IPS-18c (cell line): ENCODE measurements at regions not wholly inside any gene's neighbourhood (a gene's known extent, or its start where the extent isn't known, plus 50 kb on each side); places are given as distances from the start of the nearest gene placed in this dataset.
A peak's percentile ranks its signal among the peaks of the same experiment; 100 is the strongest.

Experiments used
- H3K4me3 ChIP-seq: 2 replicates; pipeline ENCODE4 v1.7.0; 2013; ENCODE audit warnings: low read depth, mild to moderate bottlenecking, low read length, moderate library complexity; ENCODE audit not compliant: insufficient read depth
- H3K9me3 ChIP-seq: one replicate; pipeline ENCODE4 v1.6.1; 2013; ENCODE audit warnings: mild to moderate bottlenecking, low read length, moderate library complexity; ENCODE audit not compliant: control insufficient read depth, insufficient read depth

DNA sequence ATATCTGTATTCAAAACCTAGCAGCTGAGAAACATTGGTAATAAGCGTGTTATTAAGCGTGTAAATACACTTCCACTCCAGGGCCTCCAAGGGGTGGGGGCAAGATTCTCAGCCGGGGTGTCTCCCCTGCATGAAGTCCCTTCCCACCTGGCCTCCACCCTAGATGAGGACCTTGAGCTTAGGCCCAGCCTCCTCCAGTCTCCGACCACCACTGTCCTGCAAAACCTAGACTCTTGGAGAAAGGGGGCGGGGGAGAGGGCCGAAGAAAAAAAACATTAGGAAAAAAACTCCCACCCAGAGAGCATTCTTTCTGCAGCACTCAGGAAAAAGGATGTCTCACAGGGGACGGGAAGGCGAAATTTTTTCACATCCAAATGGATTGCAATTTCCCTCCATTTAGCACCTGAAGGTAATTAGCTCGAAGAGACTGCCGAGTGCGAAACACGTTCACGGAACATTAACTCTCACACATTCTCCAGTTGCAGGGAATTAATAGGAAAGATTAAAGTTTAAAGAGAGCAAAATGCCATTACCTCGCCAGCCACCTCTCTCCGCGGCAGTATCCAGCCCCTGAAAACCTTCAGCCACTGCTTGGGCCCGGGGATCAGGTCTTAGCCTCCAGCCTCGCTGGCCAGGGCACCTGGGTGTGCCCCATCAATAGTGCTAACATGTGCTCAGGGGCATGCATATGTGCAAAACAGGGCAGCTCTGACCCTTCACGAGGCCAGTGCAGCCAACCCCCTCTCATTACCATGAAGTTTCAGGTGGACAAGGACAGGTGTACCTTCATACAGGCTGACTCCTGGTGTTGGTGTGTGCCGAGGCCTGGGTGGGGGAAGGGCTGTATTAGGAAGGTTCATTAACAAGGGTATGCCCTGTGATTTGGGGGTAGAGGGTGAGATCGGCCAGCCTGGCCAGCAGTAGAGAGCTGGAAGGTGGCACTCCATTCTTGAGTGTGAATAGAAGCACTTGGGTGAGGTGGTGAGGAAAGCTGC is 77.2 kb downstream of the HIF1AN start:
- no peaks in the 10 kb centered on the region for H3K9me3 ChIP-seq
- no peak overlapping the region for H3K4me3 ChIP-seq

DNA sequence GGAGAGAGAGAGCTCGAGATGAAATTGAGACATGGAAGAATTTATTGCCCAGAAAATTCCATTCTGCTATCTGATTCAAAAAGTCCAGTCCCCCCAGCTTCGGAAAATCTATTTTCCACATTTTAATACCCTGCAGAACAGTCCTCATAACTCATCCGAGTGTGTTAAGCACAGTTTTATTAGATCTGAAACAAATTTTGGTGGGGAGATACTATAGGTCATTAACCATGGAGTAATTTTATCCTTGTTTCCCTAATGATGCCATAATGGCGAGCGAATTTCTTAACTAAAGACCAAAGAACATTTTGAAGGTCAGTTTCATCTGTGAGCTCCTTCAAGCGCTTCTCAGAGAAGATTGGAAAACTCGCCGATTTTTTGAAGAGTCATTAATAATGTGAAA is 78.1 kb downstream of the HIF1AN start:
- Histone ChIP-seq H3K4me3 (no peak overlapping the region), H3K9me3 (no peaks in the 10 kb centered on the region)

DNA sequence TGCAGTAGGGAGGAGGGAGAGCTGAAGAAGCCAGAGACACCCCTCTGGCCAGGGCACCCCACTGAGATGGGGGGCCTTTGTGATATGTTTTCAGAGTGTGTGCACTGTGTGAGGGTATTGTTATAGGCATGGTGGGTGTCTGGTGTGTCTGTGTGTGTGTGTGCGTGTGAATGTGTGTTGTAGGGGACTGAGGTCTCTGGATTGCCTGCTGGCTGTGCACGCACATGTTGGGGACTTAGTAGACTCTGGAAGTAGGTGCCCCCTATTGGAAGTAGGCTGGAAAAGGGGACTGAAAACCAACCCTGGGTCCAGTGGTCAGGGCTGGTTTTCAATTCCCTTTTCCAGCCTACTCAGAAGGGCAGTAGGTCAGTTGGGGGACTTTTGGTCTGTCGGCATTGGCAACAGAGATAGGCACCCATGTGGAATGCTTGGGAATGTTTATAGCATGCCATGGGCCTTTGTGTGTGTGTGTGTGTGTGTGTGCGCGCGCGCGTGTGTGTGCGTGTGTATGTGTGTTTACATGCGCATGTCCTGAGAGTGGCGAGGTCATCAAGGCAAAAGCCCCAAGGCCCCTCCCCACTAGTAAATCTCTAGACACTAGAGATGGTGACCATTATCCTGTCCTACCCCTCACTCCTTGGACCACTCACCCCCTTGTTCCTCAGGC is 78.8 kb downstream of the HIF1AN start:
- H3K4me3 ChIP-seq, result no peak overlapping the region
- no peaks in the 10 kb centered on the region for H3K9me3 ChIP-seq

DNA sequence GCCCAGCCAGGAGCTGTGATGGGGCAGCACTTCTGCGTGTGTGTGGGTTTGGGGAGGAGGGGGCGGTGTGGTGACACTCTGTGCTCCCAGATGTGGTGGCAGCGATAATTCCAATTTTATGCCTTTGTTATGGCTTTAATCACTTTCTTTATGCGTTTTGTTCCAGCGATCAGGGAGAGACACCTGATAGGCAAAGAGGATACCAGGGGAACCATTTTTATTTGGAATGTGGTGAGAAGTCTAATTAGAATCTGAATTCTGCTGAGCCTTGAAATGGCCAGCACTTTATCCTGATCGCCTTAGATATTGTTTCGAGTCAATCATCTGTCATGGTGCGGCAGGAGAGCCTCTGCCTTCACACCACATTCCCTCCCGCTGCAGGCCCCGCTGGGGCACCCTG is 79.5 kb downstream of the HIF1AN start:
- Histone ChIP-seq H3K4me3 (no peak overlapping the region), H3K9me3 (no peaks in the 10 kb centered on the region)

DNA sequence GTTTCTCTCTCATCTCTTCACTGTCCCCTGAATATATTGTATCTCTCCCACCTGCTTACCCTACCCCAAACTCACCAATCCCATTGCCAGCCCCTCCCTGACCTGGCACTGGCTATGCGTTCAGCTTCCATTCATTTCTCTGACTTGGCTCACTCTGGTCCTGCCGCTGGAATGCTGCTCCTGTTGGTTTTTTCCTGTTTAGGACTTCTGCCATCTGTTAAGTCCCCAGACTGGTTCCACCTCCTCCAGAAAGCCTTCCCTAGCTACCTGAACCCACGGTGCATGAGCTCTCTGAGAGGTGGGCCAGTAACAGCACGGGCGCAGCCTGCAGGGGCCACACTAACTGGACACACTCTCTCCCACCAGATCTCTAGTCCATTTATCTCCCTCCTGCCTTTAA is 80.2 kb downstream of the HIF1AN start:
- Histone ChIP-seq H3K4me3 (no peak overlapping the region), H3K9me3 (no peaks in the 10 kb centered on the region)

DNA sequence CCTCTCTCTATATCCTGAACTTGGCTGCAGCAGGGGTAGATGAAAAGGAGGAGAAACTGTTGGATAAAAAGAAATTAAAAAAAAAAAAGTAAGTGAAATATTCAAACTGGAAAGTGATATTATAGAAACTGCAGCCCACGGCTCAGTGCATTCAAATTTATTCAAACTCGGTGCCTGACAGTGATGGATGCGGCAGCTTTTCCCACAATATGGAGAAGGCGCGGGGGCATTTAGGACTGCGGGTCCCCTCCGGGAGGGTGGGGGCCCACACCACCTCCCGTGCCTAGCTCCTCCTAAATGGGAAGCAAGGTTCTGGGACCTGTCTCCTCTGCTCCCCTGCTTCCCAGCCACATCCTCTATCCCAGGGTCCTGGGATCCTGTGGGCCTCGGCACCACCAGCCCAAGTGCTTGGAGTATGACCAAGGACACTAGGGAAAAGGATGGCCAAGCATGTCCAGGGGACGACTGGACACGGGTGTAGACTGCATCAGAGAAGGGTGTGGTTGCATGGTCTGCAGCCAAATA is 82.4 kb downstream of the HIF1AN start:
- Histone ChIP-seq H3K4me3 (no peak overlapping the region), H3K9me3 (no peaks in the 10 kb centered on the region)

DNA sequence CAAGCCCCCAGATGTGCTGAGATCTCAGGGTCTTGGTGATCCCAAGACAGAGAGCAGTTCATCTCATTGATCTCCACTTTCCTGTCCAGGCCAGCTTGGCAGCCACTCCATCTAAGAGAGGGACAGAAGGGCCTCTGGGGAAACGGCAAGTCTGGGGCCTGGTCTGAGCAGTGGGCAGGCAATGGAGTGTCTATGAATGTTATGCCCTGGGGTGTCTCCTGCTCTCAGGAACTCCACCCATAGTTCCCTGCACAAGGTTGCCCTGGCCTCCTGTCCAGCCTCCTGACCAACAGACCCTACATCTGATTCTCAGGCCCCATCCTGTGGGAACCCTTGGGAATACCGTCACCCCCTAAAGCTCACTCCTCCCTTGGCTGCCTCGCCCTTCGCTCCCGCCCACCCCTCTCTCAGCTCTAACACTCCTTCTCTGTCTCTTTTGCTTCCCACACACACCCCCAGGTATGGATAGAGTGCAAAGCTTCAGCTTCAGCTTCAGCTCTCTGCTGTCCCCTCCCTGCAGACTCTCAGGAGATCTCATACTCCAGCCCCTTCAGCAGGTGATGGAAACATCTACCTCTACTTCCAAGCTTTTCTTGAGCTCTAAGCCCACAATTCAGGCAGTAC is 83.0 kb downstream of the HIF1AN start:
- H3K9me3 ChIP-seq, result no peaks in the 10 kb centered on the region
- no peak overlapping the region for H3K4me3 ChIP-seq

DNA sequence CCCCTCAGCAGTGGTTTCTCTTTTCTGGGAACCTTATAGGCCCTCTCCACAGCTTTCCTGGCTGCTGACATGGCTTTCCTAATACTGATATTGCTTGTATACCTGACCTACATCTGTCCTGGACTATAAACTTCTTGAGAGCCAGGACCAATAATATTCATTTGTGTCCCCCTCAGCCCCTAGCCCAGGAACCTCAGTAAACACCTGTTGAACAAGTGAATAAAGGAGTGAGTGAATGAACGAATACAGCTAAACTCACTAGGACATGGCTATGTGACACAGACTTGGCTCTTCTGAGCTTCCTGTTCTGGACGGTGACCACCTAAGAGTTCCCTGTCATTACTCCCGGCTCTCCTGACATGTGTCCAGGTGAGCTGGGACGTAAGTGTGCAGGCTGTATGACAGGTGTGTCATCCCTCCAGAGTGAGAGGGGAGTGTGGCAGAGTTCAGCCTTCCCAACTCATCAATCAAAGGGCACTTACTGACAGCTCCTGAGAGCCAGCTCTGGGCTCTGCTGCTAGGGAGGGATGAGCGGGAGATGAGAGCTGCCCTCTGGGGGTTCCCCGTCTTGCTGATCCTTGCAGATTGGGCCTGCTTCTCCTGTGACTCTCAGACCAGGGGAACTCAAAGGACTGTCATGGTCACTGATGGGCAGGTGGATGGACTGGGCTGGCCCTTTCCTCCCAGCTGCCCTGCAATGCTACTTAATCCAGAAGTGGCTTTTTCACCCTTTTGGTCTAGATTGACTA is 84.5 kb downstream of the HIF1AN start:
- Histone ChIP-seq H3K9me3 (peaks cover 3% of the 10 kb centered on the region), H3K4me3 (no peak overlapping the region)

DNA sequence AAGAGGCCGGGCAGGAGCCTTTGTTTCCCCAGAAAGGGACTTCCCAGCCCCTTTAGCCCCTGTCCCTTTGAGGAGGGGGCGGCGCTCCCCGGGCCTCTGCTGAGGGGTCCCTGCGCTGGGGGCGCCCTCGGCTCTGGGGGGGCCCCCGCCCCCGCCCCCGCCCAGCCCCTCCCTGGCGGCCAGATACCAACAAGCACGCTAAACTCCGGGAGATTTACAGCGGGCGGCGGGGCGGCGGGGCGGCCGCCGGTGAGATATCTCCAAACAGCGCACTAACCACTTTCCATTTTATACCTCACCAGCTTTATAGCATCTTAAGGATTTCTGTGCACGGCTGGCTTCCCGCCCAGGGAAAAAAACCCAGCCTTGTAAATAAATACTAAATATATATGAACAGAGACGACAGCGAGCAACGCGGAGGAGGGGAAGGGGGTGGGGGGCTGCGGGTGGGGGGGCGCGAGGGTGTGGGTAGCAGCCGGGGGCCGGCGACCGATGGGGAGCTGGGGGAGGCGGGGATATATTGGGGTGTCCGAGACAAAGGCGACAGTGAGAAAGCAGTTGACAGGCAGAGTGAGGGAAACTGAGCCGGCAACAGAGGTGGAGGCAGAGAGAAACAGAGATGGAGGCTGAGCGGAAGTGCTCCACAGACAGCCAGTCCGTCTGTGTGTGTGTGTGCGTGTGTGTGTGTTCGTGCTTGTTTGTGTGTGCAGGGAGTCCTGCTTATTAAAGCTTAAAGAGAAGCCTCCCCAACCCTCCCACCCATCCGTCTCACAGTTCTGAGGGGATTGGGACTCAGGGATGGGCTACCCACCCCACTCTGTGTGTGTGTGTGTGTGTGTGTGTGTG is 85.8 kb downstream of the HIF1AN start:
- peaks cover 3% of the 10 kb centered on the region for H3K9me3 ChIP-seq
- no peak overlapping the region for H3K4me3 ChIP-seq

DNA sequence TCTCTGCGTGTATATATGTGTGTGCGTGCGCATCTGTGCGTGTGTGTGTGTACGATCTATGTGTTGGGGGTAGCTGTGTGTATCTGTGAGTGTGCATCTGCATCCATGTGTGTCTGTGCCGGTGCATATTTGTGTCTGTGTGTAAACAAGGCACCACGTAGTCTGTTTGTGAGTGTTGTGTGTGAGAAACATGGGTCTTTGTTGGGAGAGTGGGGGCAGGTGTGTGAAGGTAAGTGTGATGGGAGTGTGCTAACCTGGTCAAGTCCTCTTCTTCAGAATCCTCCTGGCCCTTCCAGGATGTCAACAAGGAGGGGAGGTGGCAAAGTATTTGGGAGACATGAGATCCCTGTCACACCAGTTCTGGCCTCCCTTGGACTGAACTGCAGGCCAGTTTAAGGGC is 87.2 kb downstream of the HIF1AN start:
- H3K4me3 ChIP-seq, result no peak overlapping the region

DNA sequence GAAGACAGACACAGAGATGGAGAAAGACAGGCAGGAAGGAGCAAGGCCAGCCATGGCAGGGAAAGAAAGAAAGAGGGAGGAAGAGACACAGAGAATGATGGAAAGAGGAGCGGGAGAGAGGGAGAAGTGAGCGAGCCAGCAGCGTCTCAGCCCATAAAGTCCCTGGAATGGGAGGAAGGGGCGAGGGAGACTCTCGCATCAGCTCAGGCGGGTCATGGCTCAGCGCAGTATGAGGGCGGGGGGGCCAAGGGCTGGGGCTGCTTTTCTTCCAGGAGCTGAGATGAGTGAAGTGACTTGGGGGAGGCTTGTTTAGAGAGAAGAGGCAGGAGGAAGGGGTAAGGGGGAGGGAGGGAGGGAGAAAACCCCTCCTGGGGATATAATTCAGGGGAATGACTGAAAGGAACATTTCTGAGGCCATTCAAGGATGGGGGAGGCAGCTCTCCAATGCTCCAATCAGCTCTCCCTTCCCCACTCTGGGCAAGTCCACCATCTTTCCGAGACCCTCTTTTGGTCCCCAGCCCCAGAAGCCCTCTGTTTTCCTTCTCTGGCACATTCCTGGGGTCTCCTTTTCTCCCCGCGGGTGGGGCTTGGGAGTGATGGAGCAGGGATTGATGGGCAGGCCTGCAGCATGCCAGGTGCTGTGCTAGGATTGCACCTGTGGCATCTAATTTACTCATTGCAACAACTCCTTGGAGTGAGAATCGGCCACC is 87.9 kb downstream of the HIF1AN start:
- peaks cover 3% of the 10 kb centered on the region for H3K9me3 ChIP-seq
- no peak overlapping the region for H3K4me3 ChIP-seq

More for the DNA sequence above, 87.2 kb downstream of the HIF1AN start:
- H3K9me3 ChIP-seq, result peaks cover 3% of the 10 kb centered on the region

DNA sequence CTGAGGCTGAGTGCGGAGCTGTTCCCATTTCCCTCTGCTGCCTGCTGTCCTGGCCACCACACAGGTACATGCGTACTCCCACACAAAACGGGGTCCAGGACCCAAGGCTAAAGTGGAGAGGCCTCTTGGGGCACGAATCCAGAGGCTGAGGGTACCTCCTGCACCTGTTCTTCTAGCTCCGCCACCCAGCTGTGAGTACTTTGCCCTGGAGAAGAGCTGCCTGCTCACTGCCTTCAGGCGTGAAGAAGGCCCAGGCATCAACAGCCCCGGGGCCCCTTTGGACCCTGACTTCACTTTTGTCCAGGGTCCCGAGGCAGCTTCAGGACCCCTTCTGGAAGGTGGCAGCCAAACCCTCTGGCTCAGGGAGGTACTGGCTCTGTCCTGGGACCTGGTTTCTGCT is 88.6 kb downstream of the HIF1AN start:
- Histone ChIP-seq H3K4me3 (no peak overlapping the region), H3K9me3 (peaks cover 3% of the 10 kb centered on the region)

DNA sequence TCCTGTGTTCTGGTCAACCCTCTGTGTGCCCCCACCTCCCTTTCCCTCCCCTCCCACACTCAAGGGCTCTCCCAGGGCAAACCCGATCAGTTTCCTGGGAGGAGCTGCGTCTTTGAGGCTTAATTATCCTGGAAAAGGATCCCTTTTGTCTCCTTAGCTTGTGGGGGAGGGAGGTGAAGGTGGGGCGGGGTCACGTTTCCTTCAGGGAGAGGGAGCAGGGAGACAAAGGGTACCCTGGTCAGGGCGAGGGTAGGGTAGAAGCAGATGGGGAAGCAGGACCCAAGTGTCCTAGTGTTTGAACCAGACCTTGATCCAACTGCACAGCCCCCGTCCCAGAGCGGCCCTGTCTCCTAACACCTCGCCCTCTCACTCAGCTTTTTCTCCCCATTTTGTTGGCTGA is 90.1 kb downstream of the HIF1AN start:
- Histone ChIP-seq H3K9me3 (peaks cover 3% of the 10 kb centered on the region), H3K4me3 (peak overlapping the region; percentile 28; the same call in 1 of the 2 replicates)

DNA sequence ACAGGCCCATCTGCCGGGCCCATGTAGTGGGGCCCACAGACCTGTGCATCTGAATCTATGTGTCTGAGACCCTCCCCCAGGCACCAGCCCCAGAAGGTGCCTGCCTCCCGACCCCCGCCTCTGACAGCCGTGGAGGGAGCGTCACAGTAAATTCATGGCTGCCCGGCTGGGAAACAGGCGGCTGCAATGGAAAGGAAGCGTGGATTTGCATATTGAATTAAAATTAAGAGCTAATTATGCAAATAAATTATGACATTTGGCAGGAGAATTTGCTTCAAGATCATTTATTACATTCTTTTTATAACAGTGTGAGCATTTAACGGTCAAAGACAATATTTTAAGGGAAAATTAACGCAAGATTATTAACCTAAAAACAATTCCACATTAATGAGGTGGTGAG is 92.3 kb downstream of the HIF1AN start:
- peaks cover 3% of the 10 kb centered on the region for H3K9me3 ChIP-seq
- H3K4me3 ChIP-seq, result no peak overlapping the region

DNA sequence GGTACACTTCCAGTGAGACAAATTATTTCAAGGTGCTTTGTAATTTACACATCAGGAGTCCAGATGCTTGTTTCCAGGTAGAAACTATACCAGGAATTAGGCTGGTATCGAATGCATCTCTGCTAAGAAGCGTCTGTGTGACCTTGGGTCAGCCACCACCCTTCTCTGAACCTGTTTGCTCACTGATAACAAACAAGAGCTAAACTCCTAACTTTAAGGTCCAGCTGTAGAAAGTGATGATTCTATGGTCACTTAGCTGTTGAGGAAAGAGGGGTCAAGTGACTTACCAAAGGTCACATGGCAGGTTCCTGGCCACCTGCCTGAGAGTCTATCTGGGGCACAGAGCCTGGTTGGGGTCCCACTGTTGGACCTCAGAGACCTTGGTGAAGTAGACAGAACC is 95.4 kb downstream of the HIF1AN start:
- Histone ChIP-seq H3K4me3 (no peak overlapping the region), H3K9me3 (no peaks in the 10 kb centered on the region)

DNA sequence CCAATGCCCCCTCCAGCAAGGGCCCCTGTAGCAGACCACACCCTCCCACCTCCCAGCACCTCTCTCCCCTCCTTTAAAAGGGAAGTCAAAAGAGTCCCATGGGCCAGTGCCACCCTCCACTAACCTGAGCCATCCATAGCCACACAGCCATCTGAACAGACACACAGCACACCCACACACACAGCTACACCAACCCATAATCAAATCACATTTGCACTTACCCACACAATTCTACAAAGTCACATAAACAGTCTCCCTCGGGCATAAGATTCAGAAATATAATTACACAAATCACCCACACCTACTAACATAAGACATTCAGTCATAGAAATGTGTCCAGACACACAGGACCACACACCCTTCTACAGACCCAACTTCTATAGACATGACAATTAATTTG is 96.3 kb downstream of the HIF1AN start:
- Histone ChIP-seq H3K9me3 (no peaks in the 10 kb centered on the region), H3K4me3 (no peak overlapping the region)
